ENCODE measurements at regions not wholly inside any gene's neighbourhood (a gene's known extent, or its start where the extent isn't known, plus 50 kb on each side); places are given as distances from the start of the nearest gene placed in this dataset.
"Not testable (repeated sequence)": the region's sequence is repeated elsewhere in the genome, so short reads cannot be mapped to it uniquely, and the experiment has no call there.

GRCh38 chr15:95174301-95175259, 943.2 kb downstream of the MCTP2 start:
- DNase-seq (ENCODE audit: low read depth), result no peak

GRCh38 chr15:95175914-95176658, 944.7 kb downstream of the MCTP2 start:
- DNase-seq (ENCODE audit: low read depth), result no peak

- DNase-seq (ENCODE audit: low read depth), result no peak
Measured at GRCh38 chr15:95176794-95177577, 945.6 kb downstream of the MCTP2 start.

GRCh38 chr15:95180530-95180929, 949.2 kb downstream of the MCTP2 start:
- DNase-seq (ENCODE audit: low read depth), result no peak

GRCh38 chr15:95182091-95182490, 950.7 kb downstream of the MCTP2 start:
- no peak for DNase-seq (ENCODE audit: low read depth)

- DNase-seq (ENCODE audit: low read depth), result no peak
Measured at GRCh38 chr15:95192923-95193322, 961.6 kb downstream of the MCTP2 start.

- DNase-seq (ENCODE audit: low read depth), result no peak
Measured at GRCh38 chr15:95194746-95195145, 963.4 kb downstream of the MCTP2 start.

GRCh38 chr15:95196176-95196915, 965.0 kb downstream of the MCTP2 start:
- no peak for DNase-seq (ENCODE audit: low read depth)

GRCh38 chr15:95202569-95203349, 971.4 kb downstream of the MCTP2 start:
- DNase-seq (ENCODE audit: low read depth), result no peak

- DNase-seq (ENCODE audit: low read depth), result no peak
Measured at GRCh38 chr15:95205077-95205476, 973.7 kb downstream of the MCTP2 start.

GRCh38 chr15:95205830-95206229, 974.5 kb downstream of the MCTP2 start:
- DNase-seq (ENCODE audit: low read depth), result not testable (repeated sequence)

GRCh38 chr15:95208071-95208470, 976.7 kb downstream of the MCTP2 start:
- no peak for DNase-seq (ENCODE audit: low read depth)

GRCh38 chr15:95208988-95209387, 977.6 kb downstream of the MCTP2 start:
- no peak for DNase-seq (ENCODE audit: low read depth)

- no peak for DNase-seq (ENCODE audit: low read depth)
Measured at GRCh38 chr15:95210436-95210981, 979.1 kb downstream of the MCTP2 start.

GRCh38 chr15:95215017-95215416, 983.7 kb downstream of the MCTP2 start:
- no peak for DNase-seq (ENCODE audit: low read depth)

GRCh38 chr15:95226835-95227234, 995.5 kb downstream of the MCTP2 start:
- no peak for DNase-seq (ENCODE audit: low read depth)

- DNase-seq (ENCODE audit: low read depth), result no peak
Measured at GRCh38 chr15:95227235-95227634, 995.9 kb downstream of the MCTP2 start.

- no peak for DNase-seq (ENCODE audit: low read depth)
Measured at GRCh38 chr15:95228856-95229555, 997.6 kb downstream of the MCTP2 start.

GRCh38 chr15:95235033-95235432, 1003.7 kb downstream of the MCTP2 start:
- DNase-seq (ENCODE audit: low read depth), result no peak
